ENCODE measurements at regions not wholly inside any gene's neighbourhood (a gene's known extent, or its start where the extent isn't known, plus 50 kb on each side); places are given as distances from the start of the nearest gene placed in this dataset.
"Not testable (repeated sequence)": the region's sequence is repeated elsewhere in the genome, so short reads cannot be mapped to it uniquely, and the experiment has no call there.

GRCh38 chr17:53631486-53631885, 191.2 kb upstream of the KIF2B start:
- no peak for DNase-seq

GRCh38 chr17:53630638-53631037, 192.1 kb upstream of the KIF2B start:
- DNase-seq, result no peak

GRCh38 chr17:53630115-53630514, 192.6 kb upstream of the KIF2B start:
- DNase-seq, result no peak

- no peak for DNase-seq
These were observed 193.5 kb upstream of the KIF2B start for GRCh38 chr17:53629188-53629587.

- DNase-seq, result no peak
These were observed 194.7 kb upstream of the KIF2B start for GRCh38 chr17:53628011-53628410.

GRCh38 chr17:53627511-53627910, 195.2 kb upstream of the KIF2B start:
- DNase-seq, result no peak

- no peak for DNase-seq
These were observed 196.4 kb upstream of the KIF2B start for GRCh38 chr17:53626286-53626685.

- no peak for DNase-seq
These were observed 203.7 kb upstream of the KIF2B start for GRCh38 chr17:53619025-53619424.

GRCh38 chr17:53608208-53608607, 214.5 kb upstream of the KIF2B start:
- not testable (repeated sequence) for DNase-seq

GRCh38 chr17:53607475-53607874, 215.3 kb upstream of the KIF2B start:
- DNase-seq, result no peak

GRCh38 chr17:53588317-53588716, 234.4 kb upstream of the KIF2B start:
- no peak for DNase-seq

- no peak for DNase-seq
These were observed 248.7 kb upstream of the KIF2B start for GRCh38 chr17:53574038-53574437.

GRCh38 chr17:53571342-53571741, 251.4 kb upstream of the KIF2B start:
- DNase-seq, result no peak

GRCh38 chr17:53570731-53571130, 252.0 kb upstream of the KIF2B start:
- DNase-seq, result no peak

- DNase-seq, result no peak
These were observed 261.8 kb upstream of the KIF2B start for GRCh38 chr17:53560953-53561352.

GRCh38 chr17:53548252-53548651, 274.5 kb upstream of the KIF2B start:
- no peak for DNase-seq

- no peak for DNase-seq
These were observed 279.3 kb upstream of the KIF2B start for GRCh38 chr17:53543472-53543871.

GRCh38 chr17:53538129-53538617, 284.6 kb upstream of the KIF2B start:
- no peak for DNase-seq

- no peak for DNase-seq
These were observed 295.3 kb upstream of the KIF2B start for GRCh38 chr17:53527473-53527872.

- no peak for DNase-seq
These were observed 297.1 kb upstream of the KIF2B start for GRCh38 chr17:53525590-53525989.

GRCh38 chr17:53516636-53517035, 306.1 kb upstream of the KIF2B start:
- no peak for DNase-seq

GRCh38 chr17:53499277-53499676, 323.4 kb upstream of the KIF2B start:
- no peak for DNase-seq

GRCh38 chr17:53496356-53496755, 326.4 kb upstream of the KIF2B start:
- DNase-seq, result no peak

- no peak for DNase-seq
These were observed 330.2 kb upstream of the KIF2B start for GRCh38 chr17:53492532-53492931.

- DNase-seq, result no peak
These were observed 332.2 kb upstream of the KIF2B start for GRCh38 chr17:53490447-53490968.

GRCh38 chr17:53483704-53484103, 339.0 kb upstream of the KIF2B start:
- no peak for DNase-seq

All from CD4-positive, alpha-beta T cell treated with Interleukin-1 beta for 1 hour (primary cell).